GM19468 (cell line): ENCODE measurements at regions not wholly inside any gene's neighbourhood (a gene's known extent, or its start where the extent isn't known, plus 50 kb on each side); places are given as distances from the start of the nearest gene placed in this dataset.

ENCODE experiments used
- ATAC-seq: cut with Tn5 transposase; IDR thresholded peaks from one replicate; pipeline ENCODE4 v1.9.1; 2021; ENCODE audit warnings: mild to moderate bottlenecking, moderate library complexity, moderate number of reproducible peaks; ENCODE audit not compliant: unreplicated experiment; ENCODE audit errors: extremely low read depth

GRCh38 chr11:26198532-26199096 lies 133.3 kb upstream of the ANO3 start:
- no peak for ATAC-seq

GRCh38 chr11:26199331-26200095 lies 132.4 kb upstream of the ANO3 start:
- ATAC-seq, result no peak

- ATAC-seq, result no peak
These were observed 130.5 kb upstream of the ANO3 start for GRCh38 chr11:26201411-26201810.

GRCh38 chr11:26202754-26203153 lies 129.2 kb upstream of the ANO3 start:
- no peak for ATAC-seq

GRCh38 chr11:26204101-26204500 lies 127.8 kb upstream of the ANO3 start:
- no peak for ATAC-seq

GRCh38 chr11:26204839-26205238 lies 127.1 kb upstream of the ANO3 start:
- ATAC-seq, result no peak

- ATAC-seq, result no peak
These were observed 112.5 kb upstream of the ANO3 start for GRCh38 chr11:26219183-26220117.

GRCh38 chr11:26225646-26226045 lies 106.3 kb upstream of the ANO3 start:
- ATAC-seq, result no peak

- ATAC-seq, result peak; percentile 51
These were observed 104.6 kb upstream of the ANO3 start for GRCh38 chr11:26227301-26227746.

GRCh38 chr11:26227883-26228502 lies 103.9 kb upstream of the ANO3 start:
- ATAC-seq, result no peak

GRCh38 chr11:26228778-26229177 lies 103.2 kb upstream of the ANO3 start:
- no peak for ATAC-seq

GRCh38 chr11:26229257-26229656 lies 102.7 kb upstream of the ANO3 start:
- ATAC-seq, result no peak

GRCh38 chr11:26229981-26230380 lies 101.9 kb upstream of the ANO3 start:
- no peak for ATAC-seq

- ATAC-seq, result no peak
These were observed 100.7 kb upstream of the ANO3 start for GRCh38 chr11:26231252-26231661.

- no peak for ATAC-seq
These were observed 97.5 kb upstream of the ANO3 start for GRCh38 chr11:26234451-26234850.

- no peak for ATAC-seq
These were observed 88.5 kb upstream of the ANO3 start for GRCh38 chr11:26243426-26243825.

- no peak for ATAC-seq
These were observed 87.7 kb upstream of the ANO3 start for GRCh38 chr11:26244207-26244606.

GRCh38 chr11:26245046-26245445 lies 86.9 kb upstream of the ANO3 start:
- ATAC-seq, result no peak

GRCh38 chr11:26247340-26247739 lies 84.6 kb upstream of the ANO3 start:
- no peak for ATAC-seq

- no peak for ATAC-seq
These were observed 83.3 kb upstream of the ANO3 start for GRCh38 chr11:26248661-26249060.
